Loucy (cell line): ENCODE measurements at regions not wholly inside any gene's neighbourhood (a gene's known extent, or its start where the extent isn't known, plus 50 kb on each side); places are given as distances from the start of the nearest gene placed in this dataset.

Experiments used
- H2AFZ ChIP-seq: fragments of 200-600 bp; sonication (generic); 2 replicates; pipeline ENCODE4 v1.6.0; 2016; ENCODE audit warnings: antibody characterized with exemption, mild to moderate bottlenecking, low read length, moderate library complexity
- H3F3A ChIP-seq: fragments of 200-600 bp; 2 replicates; pipeline ENCODE4 v1.6.0; 2016; ENCODE audit warnings: antibody characterized with exemption, low read depth, mild to moderate bottlenecking
- H3K27me3 ChIP-seq: fragments of 200-600 bp; sonication (generic); 2 replicates; pipeline ENCODE4 v1.6.1; 2014; ENCODE audit warnings: low read length, mild to moderate bottlenecking; ENCODE audit not compliant: insufficient read depth, poor library complexity, severe bottlenecking
- H3K36me3 ChIP-seq: fragments of 200-600 bp; sonication (generic); 2 replicates; pipeline ENCODE4 v1.6.1; 2016; ENCODE audit warnings: low read length; ENCODE audit not compliant: insufficient read depth
- H3K4me1 ChIP-seq: fragments of 200-600 bp; sonication (generic); 2 replicates; pipeline ENCODE4 v1.5.1; 2014; ENCODE audit warnings: low read length, mild to moderate bottlenecking; ENCODE audit not compliant: insufficient read depth, poor library complexity, severe bottlenecking
- H3K4me2 ChIP-seq: fragments of 200-600 bp; sonication (generic); 2 replicates; pipeline ENCODE4 v1.6.0; 2014; ENCODE audit warnings: antibody characterized with exemption, low read length, low read depth, mild to moderate bottlenecking; ENCODE audit not compliant: poor library complexity, severe bottlenecking
- H3K4me3 ChIP-seq: fragments of 200-600 bp; sonication (generic); 2 replicates; pipeline ENCODE4 v1.5.1; 2014; ENCODE audit warnings: low read length, mild to moderate bottlenecking, mixed read lengths; ENCODE audit not compliant: poor library complexity, severe bottlenecking
- H3K79me2 ChIP-seq: fragments of 200-600 bp; sonication (generic); 2 replicates; pipeline ENCODE4 v1.6.1; 2014; ENCODE audit warnings: low read length; ENCODE audit not compliant: insufficient read depth
- H3K9ac ChIP-seq: fragments of 200-600 bp; sonication (generic); 2 replicates; pipeline ENCODE4 v1.6.0; 2014; ENCODE audit warnings: mild to moderate bottlenecking, low read depth, low read length, moderate library complexity; ENCODE audit not compliant: poor library complexity, severe bottlenecking
- H3K9me2 ChIP-seq: fragments of 200-600 bp; sonication (generic); replicated peaks from 2 replicates; pipeline ENCODE4 v1.6.1; 2016; ENCODE audit warnings: low read depth, low read length, mixed read lengths
- H3K9me3 ChIP-seq: fragments of 200-600 bp; sonication (generic); 2 replicates; pipeline ENCODE4 v1.6.1; 2014; ENCODE audit warnings: mild to moderate bottlenecking, antibody characterized with exemption, low read length, low read depth; ENCODE audit not compliant: insufficient read depth
- H4K20me1 ChIP-seq: fragments of 200-600 bp; sonication (generic); 2 replicates; pipeline ENCODE4 v1.6.0; 2014; ENCODE audit warnings: antibody characterized with exemption, low read length, mild to moderate bottlenecking; ENCODE audit not compliant: insufficient read depth, poor library complexity, severe bottlenecking
- EZH2phosphoT487 ChIP-seq: fragments of 200-600 bp; IDR thresholded peaks from 2 replicates; pipeline ENCODE4 v1.6.1; 2018; ENCODE audit warnings: antibody characterized with exemption, mild to moderate bottlenecking, moderate library complexity, borderline replicate concordance
- TF ChIP-seq, protein P1 (sequence below): fragments of 200-600 bp; sonication (generic); conservative IDR thresholded peaks from 2 replicates; pipeline ENCODE4 v1.5.1; 2014; ENCODE audit warnings: mild to moderate bottlenecking, antibody characterized with exemption, low read length

- TF ChIP-seq, protein P1, sequence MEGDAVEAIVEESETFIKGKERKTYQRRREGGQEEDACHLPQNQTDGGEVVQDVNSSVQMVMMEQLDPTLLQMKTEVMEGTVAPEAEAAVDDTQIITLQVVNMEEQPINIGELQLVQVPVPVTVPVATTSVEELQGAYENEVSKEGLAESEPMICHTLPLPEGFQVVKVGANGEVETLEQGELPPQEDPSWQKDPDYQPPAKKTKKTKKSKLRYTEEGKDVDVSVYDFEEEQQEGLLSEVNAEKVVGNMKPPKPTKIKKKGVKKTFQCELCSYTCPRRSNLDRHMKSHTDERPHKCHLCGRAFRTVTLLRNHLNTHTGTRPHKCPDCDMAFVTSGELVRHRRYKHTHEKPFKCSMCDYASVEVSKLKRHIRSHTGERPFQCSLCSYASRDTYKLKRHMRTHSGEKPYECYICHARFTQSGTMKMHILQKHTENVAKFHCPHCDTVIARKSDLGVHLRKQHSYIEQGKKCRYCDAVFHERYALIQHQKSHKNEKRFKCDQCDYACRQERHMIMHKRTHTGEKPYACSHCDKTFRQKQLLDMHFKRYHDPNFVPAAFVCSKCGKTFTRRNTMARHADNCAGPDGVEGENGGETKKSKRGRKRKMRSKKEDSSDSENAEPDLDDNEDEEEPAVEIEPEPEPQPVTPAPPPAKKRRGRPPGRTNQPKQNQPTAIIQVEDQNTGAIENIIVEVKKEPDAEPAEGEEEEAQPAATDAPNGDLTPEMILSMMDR: no peak
- TF ChIP-seq EZH2phosphoT487: no peak
- H3K36me3 ChIP-seq: no peaks in the 10 kb centered on the region
- H3K4me2 ChIP-seq: no peak overlapping the region
These were observed 297.6 kb upstream of the SKOR2 start for GRCh38 chr18:47549021-47549540.

DNA sequence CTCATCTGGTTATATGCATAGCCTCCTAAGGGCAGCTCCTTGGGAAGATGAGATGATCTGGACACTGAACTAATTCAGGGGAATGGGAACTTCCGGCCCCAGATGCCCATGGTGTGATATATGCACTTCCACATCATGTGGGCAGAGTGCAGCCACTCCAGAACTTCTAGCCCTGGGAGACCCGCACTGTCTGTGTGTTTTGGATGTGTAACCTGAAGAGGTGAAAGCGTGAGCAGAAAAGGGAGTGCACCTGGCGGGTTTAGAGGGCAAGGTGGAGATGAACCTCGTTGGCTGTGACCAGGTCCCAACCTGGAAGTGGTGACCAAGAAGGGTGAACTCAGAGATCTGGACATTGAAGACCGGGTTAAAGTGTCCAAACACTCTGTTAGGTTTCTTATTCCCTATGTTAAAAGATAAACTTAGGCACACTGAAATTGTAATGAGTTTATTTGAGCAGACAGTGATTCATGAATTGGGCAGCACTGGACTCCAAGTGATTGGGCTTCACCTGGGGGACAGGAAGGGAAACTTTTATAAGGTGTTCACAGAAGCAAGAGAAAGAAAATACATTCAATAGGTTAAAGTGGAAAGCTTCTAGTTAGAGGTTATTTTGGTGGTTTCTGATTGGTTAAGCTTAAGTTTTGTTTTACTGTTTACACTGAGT, 296.2 kb upstream of the SKOR2 start:
- H3K4me3 ChIP-seq: no peak overlapping the region
- H3K4me1 ChIP-seq: no peaks in the 10 kb centered on the region
- no peak overlapping the region for H2AFZ ChIP-seq
- H3K4me2 ChIP-seq: no peak overlapping the region
- H3K27me3 ChIP-seq: no peaks in the 10 kb centered on the region
- H3K9me3 ChIP-seq: no peaks in the 10 kb centered on the region
- H3K9ac ChIP-seq: no peak overlapping the region
- H4K20me1 ChIP-seq: no peaks in the 10 kb centered on the region
- H3K9me2 ChIP-seq: no peaks in the 10 kb centered on the region
- H3K36me3 ChIP-seq: no peaks in the 10 kb centered on the region
- TF ChIP-seq EZH2phosphoT487: no peak
- TF ChIP-seq, protein P1: no peak
- no peaks in the 10 kb centered on the region for H3K79me2 ChIP-seq
- H3F3A ChIP-seq: no peaks in the 10 kb centered on the region

More at GRCh38 chr18:47549021-47549540, 297.6 kb upstream of the SKOR2 start:
- no peaks in the 10 kb centered on the region for H3K9me2 ChIP-seq
- H3F3A ChIP-seq: no peaks in the 10 kb centered on the region
- H3K79me2 ChIP-seq: no peaks in the 10 kb centered on the region
- no peak overlapping the region for H3K4me3 ChIP-seq
- no peaks in the 10 kb centered on the region for H3K27me3 ChIP-seq
- H2AFZ ChIP-seq: no peak overlapping the region
- H3K9me3 ChIP-seq: no peaks in the 10 kb centered on the region
- H3K4me1 ChIP-seq: no peaks in the 10 kb centered on the region
- H4K20me1 ChIP-seq: no peaks in the 10 kb centered on the region
- H3K9ac ChIP-seq: no peak overlapping the region

DNA sequence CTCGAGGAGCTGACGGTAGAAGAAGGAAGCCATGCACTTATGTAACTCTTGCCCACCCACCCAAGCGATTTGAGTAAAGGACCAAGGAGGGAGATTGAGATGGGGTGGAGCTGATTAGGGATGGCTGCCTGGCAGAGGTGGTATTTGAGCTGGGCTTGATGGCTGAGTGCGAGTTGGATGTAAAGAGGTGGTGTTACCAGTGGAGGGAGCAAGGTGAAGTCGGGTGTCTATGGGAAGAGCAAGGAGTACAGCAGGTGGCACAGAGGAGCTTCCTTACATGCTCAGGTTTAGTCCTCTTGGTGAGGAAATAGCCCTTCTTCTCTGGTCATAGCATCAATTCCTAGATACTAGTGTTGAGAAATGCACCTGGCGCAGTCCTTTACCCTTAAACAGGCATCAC, 294.2 kb upstream of the SKOR2 start:
- Histone ChIP-seq H3K4me1 (no peaks in the 10 kb centered on the region), H3K4me3 (no peak overlapping the region), H2AFZ (no peak overlapping the region), H3K36me3 (no peaks in the 10 kb centered on the region), H3K4me2 (no peak overlapping the region), H3K9me2 (no peaks in the 10 kb centered on the region), H3F3A (no peaks in the 10 kb centered on the region), H4K20me1 (no peaks in the 10 kb centered on the region), H3K79me2 (no peaks in the 10 kb centered on the region), H3K9me3 (no peaks in the 10 kb centered on the region), H3K27me3 (no peaks in the 10 kb centered on the region), H3K9ac (no peak overlapping the region)
- TF ChIP-seq EZH2phosphoT487: no peak
- TF ChIP-seq, protein P1: no peak; the same call in 1 of the 2 replicates
